NCI-H82 (cell line): ENCODE measurements at regions not wholly inside any gene's neighbourhood (a gene's known extent, or its start where the extent isn't known, plus 50 kb on each side); places are given as distances from the start of the nearest gene placed in this dataset.

Source experiments
- DNase-seq: peaks from one replicate; lab custom pipeline; 2025; lab: John Stamatoyannopoulos, UW

DNA sequence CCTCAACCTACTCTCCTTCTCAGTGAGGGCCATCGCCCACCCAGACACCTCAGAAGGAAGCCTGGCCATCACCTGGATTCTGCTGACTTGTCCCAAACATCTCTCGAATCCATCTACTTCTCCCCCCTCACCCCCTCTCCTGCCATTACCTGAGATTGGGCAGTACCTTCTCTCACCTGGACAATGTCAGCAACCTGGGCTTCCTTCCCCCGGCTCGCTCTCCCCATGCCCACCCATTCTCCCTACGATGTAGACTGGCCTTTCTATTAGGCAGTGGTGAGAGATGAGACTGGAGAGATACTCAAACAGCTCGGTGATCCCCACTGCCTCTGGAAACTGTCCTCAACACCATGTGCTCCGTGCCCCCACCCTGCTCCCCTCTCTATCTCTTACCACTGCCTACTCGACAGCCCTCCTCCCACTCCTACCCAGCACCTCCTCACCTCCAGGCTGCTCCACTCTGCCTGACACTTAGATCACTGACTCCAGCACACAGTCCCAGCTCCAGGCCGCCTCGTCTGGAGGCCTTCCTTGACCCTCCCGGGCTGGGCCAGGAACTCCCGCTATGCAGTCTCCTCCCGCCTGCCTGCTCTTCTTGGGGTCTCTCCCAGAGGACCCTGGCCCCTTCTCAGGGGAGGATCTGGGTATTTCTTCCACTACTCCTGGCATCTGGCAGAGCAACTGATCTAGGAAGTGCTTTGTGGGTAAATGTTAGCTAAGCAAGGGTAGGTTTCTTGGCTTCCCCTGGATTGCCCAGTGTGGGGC is 235.8 kb upstream of the NLRP1 start:
- DNase-seq: no peak

DNA sequence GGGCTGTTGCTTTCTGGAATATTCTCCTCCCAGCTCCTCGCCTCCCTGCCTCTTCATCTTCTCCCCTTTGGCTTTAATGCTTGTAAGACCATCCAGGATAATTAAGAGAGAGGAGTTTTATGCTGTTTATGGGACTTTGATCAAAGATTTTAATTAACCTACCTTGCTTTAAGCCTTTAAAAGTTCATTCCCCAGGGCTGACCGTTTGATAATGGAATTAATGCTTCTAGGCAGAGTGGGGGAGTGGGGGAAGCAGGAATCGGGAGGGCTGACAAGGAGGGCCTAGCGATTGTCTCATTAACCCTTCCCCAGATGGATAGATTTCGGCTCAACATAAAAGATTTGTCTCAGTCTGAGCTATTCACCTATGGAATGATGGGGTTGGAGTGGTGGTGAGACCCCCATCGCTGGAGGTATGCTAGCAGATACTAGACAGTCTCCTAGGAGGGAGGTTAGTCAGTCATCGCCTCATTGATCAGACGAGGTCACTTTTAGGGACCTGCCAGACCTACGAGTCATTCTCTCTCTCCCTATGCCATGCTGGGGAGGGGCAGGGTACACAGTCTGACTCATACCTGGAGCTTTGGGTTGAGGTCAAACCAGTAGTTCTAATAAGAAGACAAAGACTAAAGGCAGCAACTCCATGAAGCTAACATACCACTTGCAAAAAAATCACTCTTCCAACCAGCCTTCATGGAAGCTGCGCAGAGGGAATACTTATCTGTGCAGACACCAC is 236.6 kb upstream of the NLRP1 start:
- peak; percentile 45 for DNase-seq

- DNase-seq: no peak
Measured at GRCh38 chr17:5821803-5822202, 237.5 kb upstream of the NLRP1 start.

- no peak for DNase-seq
Measured at GRCh38 chr17:5822281-5823060, 238.2 kb upstream of the NLRP1 start.

DNA sequence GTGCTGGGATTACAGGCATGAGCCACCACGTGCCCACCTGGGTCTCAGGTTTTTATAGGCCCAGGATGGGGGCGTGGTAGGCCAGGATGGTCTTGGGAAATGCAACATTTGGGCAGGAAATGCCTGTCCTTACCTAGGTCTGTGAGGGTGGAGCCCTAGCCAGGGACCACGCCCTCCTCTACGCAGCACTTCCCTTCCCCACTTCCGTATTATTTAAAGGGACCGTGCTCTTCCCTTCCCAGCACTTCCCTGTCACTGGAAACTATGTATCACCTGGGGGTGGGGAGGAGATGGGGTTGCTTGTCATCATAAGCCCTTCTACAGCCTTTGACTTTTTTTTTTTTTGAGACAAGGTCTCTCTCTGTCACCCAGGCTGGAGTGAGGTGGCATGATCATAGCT is 238.9 kb upstream of the NLRP1 start:
- DNase-seq: no peak

GRCh38 chr17:5825717-5826330 is 241.5 kb upstream of the NLRP1 start:
- DNase-seq: no peak

DNA sequence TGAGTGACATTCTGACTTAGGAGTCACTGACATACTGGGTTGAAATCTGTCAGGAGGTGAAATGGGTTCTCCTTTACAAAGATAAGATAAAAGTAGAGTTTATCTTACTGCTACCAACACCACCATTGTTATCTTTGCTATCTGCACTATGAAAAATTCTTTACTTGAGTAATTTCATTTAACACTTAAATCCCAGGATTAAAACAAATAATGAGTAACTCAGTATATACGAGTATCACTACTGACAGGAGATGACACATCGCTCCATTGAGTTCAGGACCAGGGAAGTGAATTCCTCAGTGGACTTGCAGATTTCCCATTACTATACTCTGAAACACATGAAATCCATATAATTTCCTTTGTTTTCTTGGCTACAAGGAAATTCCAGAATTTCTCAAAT is 242.1 kb upstream of the NLRP1 start:
- no peak for DNase-seq

DNA sequence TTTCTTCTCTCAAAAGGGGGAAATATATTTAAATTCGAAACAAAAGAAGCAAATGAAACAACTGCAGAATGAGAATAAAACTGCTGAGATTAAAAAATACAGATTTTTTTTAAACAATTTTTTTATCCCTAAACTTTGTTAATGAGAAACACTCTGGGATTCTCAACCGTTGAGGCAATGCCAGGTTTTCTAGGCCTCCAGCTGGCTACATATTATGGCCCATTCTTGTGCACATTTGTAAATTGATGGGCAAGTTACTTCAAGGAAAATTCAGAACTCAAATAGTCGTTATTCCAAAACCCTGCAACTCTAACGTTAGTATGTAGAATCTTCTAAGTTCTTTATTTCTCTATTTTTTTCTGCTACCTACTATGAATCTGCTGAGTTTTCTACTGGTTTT is 239.3 kb upstream of the WSCD1 start:
- DNase-seq: no peak

DNA sequence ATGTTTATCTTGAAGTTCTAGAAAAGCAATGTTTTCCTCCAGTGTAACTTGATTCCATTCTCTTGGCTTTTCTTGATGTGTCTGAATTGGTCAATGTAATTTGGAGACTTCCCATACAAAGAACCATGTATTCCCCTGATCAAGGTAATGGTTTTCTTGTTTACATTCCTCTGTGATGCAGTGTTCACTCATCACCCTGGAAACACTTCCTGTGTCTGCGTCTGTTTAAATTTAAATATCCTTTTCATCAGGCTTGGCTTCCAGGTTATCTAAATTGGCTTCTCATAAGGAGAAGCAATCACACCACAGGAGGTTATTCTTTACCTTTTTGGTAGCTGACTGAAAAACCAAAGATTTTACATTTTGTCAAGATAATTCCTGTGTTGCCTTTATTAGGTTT is 237.3 kb upstream of the WSCD1 start:
- DNase-seq: no peak

DNA sequence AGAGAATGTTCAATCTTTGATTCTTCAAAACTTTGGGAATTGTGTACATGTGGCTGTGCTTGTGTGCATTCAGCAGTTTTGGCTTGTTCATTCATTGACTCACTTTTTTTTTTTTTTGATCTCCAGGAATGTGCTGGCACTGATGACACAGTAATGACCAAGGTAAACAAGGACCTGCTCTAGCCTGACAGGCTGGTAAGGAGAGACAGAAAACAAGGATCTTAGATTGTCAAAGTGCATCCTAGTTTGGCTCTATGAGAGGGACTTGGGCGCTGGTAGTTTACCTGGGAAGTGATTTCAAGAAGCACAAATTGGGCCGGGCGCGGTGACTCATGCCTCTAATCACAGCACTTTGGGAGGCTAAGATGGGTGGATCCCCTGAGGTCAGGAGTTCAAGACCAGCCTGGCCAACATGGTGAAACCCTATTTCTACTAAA is 233.1 kb upstream of the WSCD1 start:
- DNase-seq: no peak

DNA sequence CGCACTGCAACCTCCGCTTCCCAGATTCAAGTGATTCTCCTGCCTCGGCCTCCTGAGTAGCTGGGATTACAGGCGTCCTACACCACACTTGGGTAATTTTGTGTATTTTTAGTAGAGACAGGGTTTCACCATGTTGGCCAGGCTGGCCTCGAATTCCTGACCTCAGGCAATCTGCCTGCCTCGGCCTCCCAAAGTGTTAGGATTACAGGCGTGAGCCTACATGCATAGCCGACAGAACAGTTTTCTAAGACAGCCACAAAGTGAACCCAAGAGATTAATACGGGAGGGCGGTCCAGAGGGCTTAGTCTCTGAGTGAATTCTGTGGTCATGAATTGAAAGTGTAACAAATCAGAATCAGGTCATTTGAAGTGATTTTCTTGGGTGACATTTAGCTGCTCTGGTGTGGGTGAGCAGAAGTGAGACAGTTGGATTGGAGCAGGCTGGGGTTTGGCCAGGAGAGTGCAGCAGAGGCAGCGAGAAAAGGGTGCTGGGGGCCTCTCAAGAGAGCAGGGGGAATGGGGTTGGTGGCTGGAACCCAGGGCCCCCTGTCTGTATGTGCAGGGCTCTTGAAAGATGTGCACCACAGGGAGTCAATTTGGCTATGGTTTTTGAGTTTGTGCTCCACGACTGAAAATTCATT is 231.4 kb upstream of the WSCD1 start:
- peak; percentile 49 for DNase-seq

- DNase-seq: peak; percentile 97
Measured at GRCh38 chr17:5840811-5841446, 229.2 kb upstream of the WSCD1 start.

GRCh38 chr17:5841862-5842261 is 228.3 kb upstream of the WSCD1 start:
- no peak for DNase-seq

DNA sequence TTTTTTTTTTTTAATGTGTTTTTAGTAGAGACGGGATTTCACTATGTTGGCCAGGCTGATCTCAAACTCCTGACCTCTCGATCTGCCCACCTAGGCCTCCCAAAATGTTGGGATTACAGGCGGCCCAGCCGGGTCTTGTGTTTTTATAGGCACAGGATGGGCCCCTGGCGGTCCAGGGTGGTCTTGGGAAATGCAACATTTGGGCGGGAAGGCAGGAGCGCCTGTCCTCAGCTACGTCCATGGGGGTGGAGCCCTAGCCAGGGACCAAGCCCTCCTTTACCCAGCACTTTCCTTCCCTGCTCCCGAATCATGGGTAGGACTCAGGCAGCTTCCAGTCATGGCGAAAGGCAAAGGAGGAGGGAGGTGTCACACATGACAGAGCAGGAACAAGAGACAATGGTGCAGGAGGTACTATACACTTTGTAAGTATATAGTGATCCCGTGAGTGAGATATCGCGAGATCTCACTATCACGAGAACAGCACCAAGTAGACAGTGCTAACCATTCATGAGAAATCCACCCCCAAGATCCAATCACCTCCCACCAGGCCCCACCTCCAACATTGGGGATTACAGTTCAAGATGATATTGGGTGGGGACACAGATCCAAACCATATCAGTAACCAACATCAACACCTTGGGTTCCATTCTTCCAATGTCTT is 226.7 kb upstream of the WSCD1 start:
- DNase-seq: no peak

GRCh38 chr17:5846001-5846400 is 224.2 kb upstream of the WSCD1 start:
- DNase-seq: no peak

DNA sequence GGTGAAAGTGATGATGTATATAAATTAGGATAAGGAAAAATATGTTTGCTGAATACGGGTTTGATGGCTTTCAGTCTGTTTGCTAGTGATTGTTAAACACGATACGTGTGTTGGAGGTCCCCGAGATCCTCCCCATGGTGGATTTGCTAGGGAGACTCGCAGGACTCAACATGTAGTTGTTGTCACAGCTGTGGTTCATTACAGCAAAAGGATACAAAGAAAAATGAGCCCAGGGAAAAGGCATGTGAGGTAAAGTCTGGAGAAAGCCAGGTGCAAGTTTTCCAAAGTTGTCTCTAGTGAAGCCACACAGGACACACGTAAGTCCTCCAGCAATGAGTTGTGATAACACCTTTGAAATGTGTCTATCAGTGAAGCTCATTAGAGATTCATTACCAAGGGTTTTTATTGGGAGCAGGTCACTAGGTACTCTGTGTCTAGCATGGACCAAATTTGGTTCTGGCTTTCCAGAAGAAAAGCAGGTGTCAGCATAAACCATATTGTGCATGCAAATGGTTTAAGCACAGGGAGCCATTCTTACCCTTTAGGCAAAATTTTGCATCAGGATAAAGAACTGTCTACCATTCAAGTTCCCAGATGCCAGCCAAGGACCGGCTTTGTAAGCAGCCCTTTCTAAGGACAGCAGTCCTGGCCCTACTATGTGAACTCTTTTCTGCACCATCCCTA is 215.2 kb upstream of the WSCD1 start:
- DNase-seq: no peak

GRCh38 chr17:5861246-5861645 is 208.9 kb upstream of the WSCD1 start:
- DNase-seq: no peak

DNA sequence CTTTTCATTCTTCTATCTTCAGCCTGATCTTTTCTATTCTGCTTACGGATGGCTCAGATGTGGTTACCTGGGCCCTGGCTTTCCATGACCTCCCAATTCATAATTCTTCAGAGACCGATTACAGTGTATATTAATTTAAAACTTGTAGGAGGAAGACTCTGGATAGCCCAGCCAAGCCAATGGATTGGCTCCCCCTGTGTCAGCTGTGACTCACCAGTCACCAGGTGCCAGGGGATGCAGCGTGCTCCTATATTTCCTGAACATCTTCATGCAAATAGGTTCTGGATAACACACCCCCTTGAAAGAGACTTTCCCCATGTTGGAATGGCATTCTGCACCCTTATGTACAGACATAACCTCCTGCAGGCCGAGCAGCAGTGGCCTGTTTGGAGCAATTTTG is 208.3 kb upstream of the WSCD1 start:
- DNase-seq: no peak

- no peak for DNase-seq
Measured at GRCh38 chr17:5862395-5862794, 207.8 kb upstream of the WSCD1 start.
